Erythroblast (primary cell): ENCODE measurements at regions not wholly inside any gene's neighbourhood (a gene's known extent, or its start where the extent isn't known, plus 50 kb on each side); places are given as distances from the start of the nearest gene placed in this dataset.

Source experiments
- GATA1 ChIP-seq: IDR thresholded peaks from 2 replicates; pipeline ENCODE4 v1.6.1; 2011; ENCODE audit warnings: low read depth, mild to moderate bottlenecking, control low read depth, low read length, moderate library complexity
- POLR2A ChIP-seq: IDR thresholded peaks from 2 replicates; pipeline ENCODE4 v1.6.1; 2011; ENCODE audit warnings: mild to moderate bottlenecking, low read length

DNA sequence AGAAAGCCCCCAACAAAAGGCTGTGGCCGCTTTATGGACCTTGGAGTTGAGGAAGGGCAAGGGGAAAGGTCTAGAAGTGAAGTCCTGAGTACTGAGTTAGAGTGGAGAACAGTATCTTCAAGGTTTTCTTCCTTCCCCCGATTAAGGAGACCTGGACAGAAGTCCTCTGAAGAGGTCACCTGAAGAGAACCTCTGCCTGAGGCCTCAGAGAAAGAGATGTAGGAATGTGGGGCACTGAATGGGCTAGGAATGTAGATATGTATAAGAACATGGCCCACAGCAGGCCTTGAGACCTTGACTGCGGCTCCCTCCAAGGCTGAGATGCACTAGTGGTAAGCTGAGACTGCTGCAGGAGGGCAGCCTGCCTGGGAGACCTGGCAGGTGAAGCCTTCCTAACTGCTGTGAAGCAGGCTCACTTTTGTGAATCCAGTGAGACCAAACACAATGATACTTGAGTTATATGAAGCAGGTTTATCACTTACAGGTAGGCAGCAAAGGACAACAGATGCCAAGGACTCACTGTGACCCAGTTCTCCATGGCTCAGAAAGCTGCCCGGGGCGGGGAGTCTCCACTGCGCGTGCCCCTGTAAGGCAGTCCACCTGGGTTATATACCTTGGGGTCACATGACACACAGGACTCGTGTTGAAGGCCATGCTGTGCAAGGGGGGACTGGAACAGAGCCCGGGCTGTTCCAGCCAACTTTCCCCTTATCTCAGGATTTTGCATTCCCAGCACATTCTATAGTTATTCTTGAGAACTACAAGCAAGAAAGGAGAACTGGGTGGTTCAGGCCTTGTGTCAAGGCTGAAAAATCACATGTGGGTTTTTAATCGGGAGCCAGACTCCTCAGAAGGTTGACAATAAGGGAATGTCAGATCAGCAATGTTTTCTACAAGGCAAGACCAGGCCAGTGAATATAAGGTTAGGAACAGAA, 78.8 kb upstream of the PPM1J start:
- TF ChIP-seq POLR2A: no peak
- TF ChIP-seq GATA1: no peak
